ENCODE measurements at regions not wholly inside any gene's neighbourhood (a gene's known extent, or its start where the extent isn't known, plus 50 kb on each side); places are given as distances from the start of the nearest gene placed in this dataset.

DNA sequence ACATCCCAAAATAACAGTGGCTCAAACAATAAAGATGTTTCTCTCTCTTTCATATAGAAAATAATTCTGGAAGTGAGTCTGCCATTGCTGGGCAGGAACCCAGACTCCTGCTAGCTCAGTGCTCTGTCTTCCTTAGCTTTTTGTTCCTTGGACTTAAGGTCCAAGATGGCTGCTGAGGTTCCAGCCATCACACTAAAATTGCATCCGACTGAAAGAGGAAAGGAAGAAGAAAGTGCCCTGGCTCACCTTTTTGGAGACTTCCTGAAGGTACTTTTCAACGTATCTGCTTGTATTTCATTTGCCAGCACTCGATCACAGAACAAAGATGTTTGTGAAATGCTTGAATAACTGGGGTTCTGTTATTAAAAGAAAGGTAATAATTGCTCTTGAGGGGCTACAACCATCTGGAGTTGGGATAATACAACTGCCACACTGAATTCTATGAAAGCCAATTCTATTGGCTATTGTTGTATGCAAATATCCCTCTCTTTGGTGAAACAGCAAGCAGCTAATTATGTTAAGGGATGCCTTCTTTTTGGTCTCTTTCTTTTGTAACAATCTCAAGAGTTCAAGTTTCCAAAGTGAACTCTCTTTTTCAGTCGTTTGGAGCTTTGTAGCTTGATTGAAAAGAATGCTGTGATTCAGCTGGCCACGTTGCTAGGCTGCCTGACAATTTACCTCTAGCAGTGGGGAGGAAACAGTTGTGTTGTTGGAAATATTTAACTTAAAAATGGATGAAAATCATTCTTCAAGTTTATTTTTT is 83.9 kb downstream of the BAMBI start:
- H3K9me3 ChIP-seq (replicated peaks; ENCODE audit: control insufficient read depth, insufficient read depth, low read length): no peaks in the 10 kb centered on the region
- FAIRE-seq (no peak), DNase-seq (ENCODE audit: low read depth, low spot score) (no peak), ATAC-seq (no peak)
- no peaks in the 10 kb centered on the region for H3K4me1 ChIP-seq (ENCODE audit: control insufficient read depth, insufficient read depth, low read length)
- H2AFZ ChIP-seq (ENCODE audit: control insufficient read depth, low read depth, low read length): no peak overlapping the region
- H3K9ac ChIP-seq (ENCODE audit: control insufficient read depth, insufficient read depth, low read length): no peak overlapping the region
- in situ Hi-C loops (cut with MboI): no loop called here
- ChIA-PET SMC1A (ENCODE audit: uncharacterized antibody, unreplicated experiment) (interaction anchor here (0.6 kb wide), 1 partner anchor 763 kb away, joined by 3 read pairs; no protein-coding TSS in a partner anchor), RAD21 (ENCODE audit: unreplicated experiment) (no interaction called here), POLR2A (no interaction called here), CTCF (no interaction called here)
- H3K4me3 ChIP-seq: no peak overlapping the region
- BruUV-seq (replicated peaks): no TSS peak
- intact Hi-C loops (cut with micrococcal nuclease; ENCODE audit: unreplicated experiment): no loop called here
- H3K27me3 ChIP-seq (replicated peaks in 1 of 2; ENCODE audit: control insufficient read depth in 2 of 2, insufficient read depth in 2 of 2, low read length in 1 of 2): no peaks in the 10 kb centered on the region
- TF ChIP-seq RAD51 (IDR thresholded peaks at IDR 0.05): no peak
- no peak for TF ChIP-seq RFX5 (IDR thresholded peaks at IDR 0.05; ENCODE audit: low read depth, low read length)
- TF ChIP-seq, protein P1, sequence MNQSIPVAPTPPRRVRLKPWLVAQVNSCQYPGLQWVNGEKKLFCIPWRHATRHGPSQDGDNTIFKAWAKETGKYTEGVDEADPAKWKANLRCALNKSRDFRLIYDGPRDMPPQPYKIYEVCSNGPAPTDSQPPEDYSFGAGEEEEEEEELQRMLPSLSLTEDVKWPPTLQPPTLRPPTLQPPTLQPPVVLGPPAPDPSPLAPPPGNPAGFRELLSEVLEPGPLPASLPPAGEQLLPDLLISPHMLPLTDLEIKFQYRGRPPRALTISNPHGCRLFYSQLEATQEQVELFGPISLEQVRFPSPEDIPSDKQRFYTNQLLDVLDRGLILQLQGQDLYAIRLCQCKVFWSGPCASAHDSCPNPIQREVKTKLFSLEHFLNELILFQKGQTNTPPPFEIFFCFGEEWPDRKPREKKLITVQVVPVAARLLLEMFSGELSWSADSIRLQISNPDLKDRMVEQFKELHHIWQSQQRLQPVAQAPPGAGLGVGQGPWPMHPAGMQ (IDR thresholded peaks at IDR 0.05; ENCODE audit: borderline replicate concordance): no peak
- no peaks in the 10 kb centered on the region for H3K36me3 ChIP-seq (ENCODE audit: control insufficient read depth in 2 of 2, insufficient read depth in 2 of 2, low read length in 1 of 2)
- H3K27ac ChIP-seq (ENCODE audit: control insufficient read depth, insufficient read depth): no peak overlapping the region
- no peak overlapping the region for H3K4me2 ChIP-seq (ENCODE audit: control insufficient read depth, insufficient read depth)
- no peaks in the 10 kb centered on the region for H3K79me2 ChIP-seq (ENCODE audit: control insufficient read depth, insufficient read depth, low read length)
- no peaks in the 10 kb centered on the region for H4K20me1 ChIP-seq (ENCODE audit: control insufficient read depth, insufficient read depth)
- 0% methylated on average over 4 of the region's 5 CpGs for WGBS (ENCODE audit: insufficient coverage, insufficient replicate concordance, low lambda C conversion rate, missing lambda C conversion rate)

DNA sequence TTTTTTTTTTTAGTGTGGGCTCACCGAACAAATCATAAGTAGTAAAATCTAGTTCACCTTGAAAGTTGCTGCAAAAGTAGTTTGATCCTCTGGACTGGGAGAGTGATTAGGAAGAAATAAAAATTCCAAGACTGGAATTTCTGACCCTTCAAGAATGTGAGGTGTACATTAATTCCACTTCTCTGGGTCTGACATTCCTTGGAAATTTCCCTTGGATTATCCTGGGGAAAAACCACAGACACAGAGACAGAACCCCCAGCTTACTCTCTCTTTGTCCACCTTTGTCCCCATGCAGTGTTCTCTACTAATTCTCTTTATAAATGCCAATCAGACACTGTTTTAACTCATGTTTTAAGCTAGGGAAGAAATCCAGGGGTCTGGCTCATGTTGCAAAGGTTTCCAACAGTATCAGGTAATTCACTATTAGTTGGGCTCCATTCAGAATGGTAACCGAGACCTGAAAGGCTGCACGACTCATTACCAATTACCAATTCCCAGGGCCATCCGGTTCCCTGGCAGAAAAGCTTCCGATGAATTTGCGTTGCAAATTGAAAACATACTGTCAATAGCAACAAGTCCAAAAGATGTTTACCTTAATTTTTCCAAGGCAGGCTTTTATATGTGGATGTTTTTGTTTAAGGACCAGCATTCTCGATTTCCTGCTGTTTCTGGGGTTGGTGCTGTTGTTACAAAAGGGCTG is 86.3 kb downstream of the BAMBI start:
- no peak overlapping the region for H3K4me2 ChIP-seq (ENCODE audit: control insufficient read depth, insufficient read depth)
- no peak overlapping the region for H2AFZ ChIP-seq (ENCODE audit: control insufficient read depth, low read depth, low read length)
- RAD21 ChIA-PET (ENCODE audit: unreplicated experiment): no interaction called here
- no peaks in the 10 kb centered on the region for H3K27me3 ChIP-seq (replicated peaks in 1 of 2; ENCODE audit: control insufficient read depth in 2 of 2, insufficient read depth in 2 of 2, low read length in 1 of 2)
- intact Hi-C loops (cut with micrococcal nuclease; ENCODE audit: unreplicated experiment) (no loop called here), in situ Hi-C loops (cut with MboI) (no loop called here)
- TF ChIP-seq CHD1 (IDR thresholded peaks at IDR 0.05; ENCODE audit: low read depth, low read length) (no peak), NBN (IDR thresholded peaks at IDR 0.05) (no peak), ZSCAN29 (IDR thresholded peaks at IDR 0.05) (no peak), STAT3 (IDR thresholded peaks at IDR 0.05; ENCODE audit: low read depth, low read length) (no peak), FOS (IDR thresholded peaks at IDR 0.05; ENCODE audit: borderline replicate concordance, extremely low read depth, insufficient read length) (no peak), SMAD1 (IDR thresholded peaks at IDR 0.05; ENCODE audit: low read depth, partially characterized antibody) (no peak), MEF2A (IDR thresholded peaks at IDR 0.05; ENCODE audit: insufficient read depth, low read depth, low read length) (no peak)
- TF ChIP-seq, protein P2, sequence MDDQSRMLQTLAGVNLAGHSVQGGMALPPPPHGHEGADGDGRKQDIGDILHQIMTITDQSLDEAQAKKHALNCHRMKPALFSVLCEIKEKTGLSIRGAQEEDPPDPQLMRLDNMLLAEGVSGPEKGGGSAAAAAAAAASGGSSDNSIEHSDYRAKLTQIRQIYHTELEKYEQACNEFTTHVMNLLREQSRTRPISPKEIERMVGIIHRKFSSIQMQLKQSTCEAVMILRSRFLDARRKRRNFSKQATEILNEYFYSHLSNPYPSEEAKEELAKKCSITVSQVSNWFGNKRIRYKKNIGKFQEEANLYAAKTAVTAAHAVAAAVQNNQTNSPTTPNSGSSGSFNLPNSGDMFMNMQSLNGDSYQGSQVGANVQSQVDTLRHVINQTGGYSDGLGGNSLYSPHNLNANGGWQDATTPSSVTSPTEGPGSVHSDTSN (IDR thresholded peaks at IDR 0.05; ENCODE audit: insufficient replicate concordance, low read depth, low read length): no peak
- POLR2A ChIA-PET: no interaction called here
- no TSS peak for BruUV-seq (replicated peaks)
- ATAC-seq (no peak), FAIRE-seq (no peak), DNase-seq (ENCODE audit: low read depth, low spot score) (no peak)
- SMC1A ChIA-PET (ENCODE audit: uncharacterized antibody, unreplicated experiment): no interaction called here
- H4K20me1 ChIP-seq (ENCODE audit: control insufficient read depth, insufficient read depth): no peaks in the 10 kb centered on the region
- CTCF ChIA-PET: no interaction called here
- no peak overlapping the region for H3K9ac ChIP-seq (ENCODE audit: control insufficient read depth, insufficient read depth, low read length)
- WGBS (ENCODE audit: insufficient coverage, insufficient replicate concordance, low lambda C conversion rate, missing lambda C conversion rate): 32% methylated on average over 7 of the region's 7 CpGs
- no peaks in the 10 kb centered on the region for H3K36me3 ChIP-seq (ENCODE audit: control insufficient read depth in 2 of 2, insufficient read depth in 2 of 2, low read length in 1 of 2)
- H3K27ac ChIP-seq (ENCODE audit: control insufficient read depth, insufficient read depth): no peak overlapping the region
- H3K79me2 ChIP-seq (ENCODE audit: control insufficient read depth, insufficient read depth, low read length): no peaks in the 10 kb centered on the region
- no peaks in the 10 kb centered on the region for H3K9me3 ChIP-seq (replicated peaks; ENCODE audit: control insufficient read depth, insufficient read depth, low read length)
- H3K4me3 ChIP-seq: no peak overlapping the region
- H3K4me1 ChIP-seq (ENCODE audit: control insufficient read depth, insufficient read depth, low read length): no peaks in the 10 kb centered on the region

All from GM12878 (cell line).